ENCODE measurements at regions not wholly inside any gene's neighbourhood (a gene's known extent, or its start where the extent isn't known, plus 50 kb on each side); places are given as distances from the start of the nearest gene placed in this dataset.

DNA sequence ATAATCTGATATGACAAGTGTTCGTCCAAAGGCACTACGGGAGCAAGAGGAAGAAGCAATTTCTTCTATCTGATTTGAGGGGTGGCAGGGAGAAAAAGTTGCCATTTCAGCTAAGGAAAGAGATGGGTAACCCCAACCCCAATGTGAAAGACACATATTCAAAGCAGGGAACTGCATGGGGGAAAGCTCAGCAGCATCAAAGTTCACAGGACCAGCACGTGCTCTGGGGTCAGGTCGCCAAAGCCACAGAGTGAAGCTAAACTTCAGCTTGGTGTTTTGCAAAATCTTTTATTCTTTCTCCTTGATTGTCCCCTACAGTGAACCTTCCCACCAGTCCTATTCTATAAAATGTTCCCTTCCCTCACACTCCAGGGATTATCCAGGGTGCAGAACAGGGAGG lies 112.8 kb upstream of the PPP2R2D start:
- CTCF ChIA-PET = interaction anchor here (1.2 kb wide), 1 partner anchor 1601 kb away, joined by 3 read pairs; no protein-coding TSS in a partner anchor
- POLR2A ChIA-PET = interaction anchor here (0.6 kb wide), 1 partner anchor 24 kb away, joined by 3 read pairs; no protein-coding TSS in a partner anchor
- DNase-seq (ENCODE audit: low read depth, low spot score) = no peak

DNA sequence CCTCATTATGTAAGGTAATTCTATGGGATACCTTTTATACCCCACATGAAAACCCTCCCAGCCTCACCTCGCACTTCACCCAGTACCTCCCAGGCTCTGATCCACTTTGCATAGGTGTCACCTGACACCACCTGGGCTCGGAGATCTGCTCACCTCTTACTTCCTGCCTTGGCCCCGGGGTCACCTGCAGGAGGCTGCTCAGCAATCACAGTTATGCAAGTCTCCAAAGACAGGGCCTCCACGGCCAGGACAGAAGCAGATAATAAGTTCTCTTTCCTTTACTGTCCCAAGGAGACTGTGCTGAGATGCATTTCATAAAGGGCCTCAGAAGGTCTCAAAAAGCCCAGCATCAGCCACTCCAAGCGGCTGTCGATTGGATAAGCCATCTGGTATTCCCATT lies 112.4 kb upstream of the PPP2R2D start:
- DNase-seq (ENCODE audit: low read depth, low spot score) = no peak
- H3K4me3 ChIP-seq (ENCODE audit: low read depth, low read length) = no peak overlapping the region
- TF ChIP-seq, protein P1, sequence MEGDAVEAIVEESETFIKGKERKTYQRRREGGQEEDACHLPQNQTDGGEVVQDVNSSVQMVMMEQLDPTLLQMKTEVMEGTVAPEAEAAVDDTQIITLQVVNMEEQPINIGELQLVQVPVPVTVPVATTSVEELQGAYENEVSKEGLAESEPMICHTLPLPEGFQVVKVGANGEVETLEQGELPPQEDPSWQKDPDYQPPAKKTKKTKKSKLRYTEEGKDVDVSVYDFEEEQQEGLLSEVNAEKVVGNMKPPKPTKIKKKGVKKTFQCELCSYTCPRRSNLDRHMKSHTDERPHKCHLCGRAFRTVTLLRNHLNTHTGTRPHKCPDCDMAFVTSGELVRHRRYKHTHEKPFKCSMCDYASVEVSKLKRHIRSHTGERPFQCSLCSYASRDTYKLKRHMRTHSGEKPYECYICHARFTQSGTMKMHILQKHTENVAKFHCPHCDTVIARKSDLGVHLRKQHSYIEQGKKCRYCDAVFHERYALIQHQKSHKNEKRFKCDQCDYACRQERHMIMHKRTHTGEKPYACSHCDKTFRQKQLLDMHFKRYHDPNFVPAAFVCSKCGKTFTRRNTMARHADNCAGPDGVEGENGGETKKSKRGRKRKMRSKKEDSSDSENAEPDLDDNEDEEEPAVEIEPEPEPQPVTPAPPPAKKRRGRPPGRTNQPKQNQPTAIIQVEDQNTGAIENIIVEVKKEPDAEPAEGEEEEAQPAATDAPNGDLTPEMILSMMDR (IDR thresholded peaks at IDR 0.05; ENCODE audit: insufficient read depth, low read length, missing control alignments) = no peak
- CTCF ChIA-PET = no interaction called here
- POLR2A ChIA-PET = no interaction called here

More for the DNA sequence above, 112.8 kb upstream of the PPP2R2D start:
- TF ChIP-seq, protein P1 (IDR thresholded peaks at IDR 0.05; ENCODE audit: insufficient read depth, low read length, missing control alignments) = no peak
- no peak overlapping the region for H3K4me3 ChIP-seq (ENCODE audit: low read depth, low read length)

DNA sequence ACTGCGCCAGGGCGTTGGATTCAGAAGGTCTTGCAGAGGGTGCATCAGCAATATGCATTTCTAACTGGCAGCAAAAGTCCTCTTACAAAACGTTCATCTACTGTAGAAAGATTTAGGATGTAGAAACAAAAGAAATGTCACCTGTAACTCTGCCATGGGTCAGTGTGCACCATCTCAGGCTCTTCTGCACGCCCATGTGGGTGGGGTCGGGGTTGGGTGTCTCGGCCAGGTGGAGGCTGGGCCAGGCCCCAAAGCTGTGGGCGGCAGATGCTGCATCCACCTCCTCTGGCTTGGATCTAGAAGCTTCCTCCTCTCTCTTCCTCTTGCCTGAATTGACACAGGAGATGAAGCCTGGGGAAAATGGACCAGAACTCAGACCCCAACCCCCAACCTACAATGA lies 111.3 kb upstream of the PPP2R2D start:
- H3K4me3 ChIP-seq (ENCODE audit: low read depth, low read length) = no peak overlapping the region
- DNase-seq (ENCODE audit: low read depth, low spot score) = no peak
- POLR2A ChIA-PET = no interaction called here
- CTCF ChIA-PET = no interaction called here
- TF ChIP-seq, protein P1 (IDR thresholded peaks at IDR 0.05; ENCODE audit: insufficient read depth, low read length, missing control alignments) = no peak

DNA sequence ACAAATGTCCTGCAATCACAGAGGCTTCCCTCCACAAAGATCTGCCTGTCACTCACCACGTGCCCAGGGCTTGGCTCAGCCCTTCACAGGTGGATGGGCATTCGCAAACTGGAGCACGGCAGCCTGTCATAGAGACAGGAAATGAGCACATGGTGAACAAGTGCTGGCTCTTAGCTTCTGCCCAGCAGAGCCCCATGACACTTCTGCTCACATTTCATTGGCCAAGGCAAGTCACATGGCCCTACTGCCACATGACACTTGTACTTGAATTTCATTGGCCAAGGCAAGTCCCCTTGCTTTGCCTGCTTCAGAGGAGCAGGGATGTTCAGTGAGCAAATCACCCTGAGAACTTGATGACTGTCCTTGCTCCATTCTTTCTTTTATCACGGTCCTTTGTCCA lies 110.8 kb upstream of the PPP2R2D start:
- no peak for DNase-seq (ENCODE audit: low read depth, low spot score)
- POLR2A ChIA-PET = no interaction called here
- TF ChIP-seq, protein P1 (IDR thresholded peaks at IDR 0.05; ENCODE audit: insufficient read depth, low read length, missing control alignments) = no peak
- CTCF ChIA-PET = no interaction called here
- no peak overlapping the region for H3K4me3 ChIP-seq (ENCODE audit: low read depth, low read length)

DNA sequence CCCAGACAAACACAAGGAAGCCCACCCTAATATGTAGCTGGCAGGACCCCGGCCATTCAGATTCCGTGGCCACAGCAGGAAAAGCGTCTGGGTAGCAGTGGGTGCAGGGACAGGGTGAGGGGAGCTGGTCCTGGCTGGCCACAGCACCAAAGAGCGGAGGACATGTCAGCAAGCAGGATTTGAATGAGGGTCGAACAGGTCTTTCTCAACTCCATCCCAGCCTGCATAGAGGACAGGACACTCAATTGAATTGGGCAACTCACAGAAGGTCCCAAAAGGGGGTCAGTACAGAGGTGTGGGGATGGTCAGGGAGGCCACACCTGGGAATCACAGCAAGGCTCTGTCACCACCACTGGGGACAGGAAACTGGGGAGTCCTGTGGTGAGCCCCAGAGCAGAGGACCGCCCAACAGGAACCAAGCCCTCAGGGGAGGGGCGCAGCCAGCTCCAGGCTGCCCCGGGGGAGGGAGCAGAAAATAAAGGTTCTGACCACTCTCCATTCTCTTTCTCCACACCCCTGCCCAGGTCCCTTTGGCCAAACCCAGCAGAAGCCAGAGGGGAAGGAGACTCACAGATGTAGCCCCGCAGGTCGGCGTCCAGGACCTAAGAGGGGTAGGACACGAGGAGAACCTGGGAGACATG lies 108.7 kb upstream of the PPP2R2D start:
- TF ChIP-seq, protein P1 (IDR thresholded peaks at IDR 0.05; ENCODE audit: insufficient read depth, low read length, missing control alignments) = no peak
- ChIA-PET CTCF (no interaction called here), POLR2A (no interaction called here)
- no peak for DNase-seq (ENCODE audit: low read depth, low spot score)
- no peak overlapping the region for H3K4me3 ChIP-seq (ENCODE audit: low read depth, low read length)

DNA sequence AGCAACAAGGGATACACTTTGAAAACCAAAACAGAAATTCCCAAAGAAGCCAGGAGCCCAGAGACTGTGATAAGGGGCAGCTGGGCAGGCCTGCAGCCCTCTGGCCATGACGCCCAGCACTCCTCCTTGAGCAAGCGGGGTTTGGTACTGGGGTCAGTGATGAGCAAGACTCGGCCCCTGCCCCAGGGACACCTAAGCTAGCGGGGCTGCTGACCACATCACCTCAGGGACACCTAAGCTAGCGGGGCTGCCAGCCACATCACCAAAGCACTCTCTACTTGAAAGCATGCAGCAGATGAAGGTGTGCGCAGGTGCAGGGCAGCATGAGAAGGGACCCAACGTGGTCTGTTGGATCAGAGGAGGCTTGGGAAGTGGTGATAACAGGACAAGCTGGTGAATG lies 108.0 kb upstream of the PPP2R2D start:
- ChIA-PET CTCF (no interaction called here), POLR2A (no interaction called here)
- no peak for DNase-seq (ENCODE audit: low read depth, low spot score)
- no peak overlapping the region for H3K4me3 ChIP-seq (ENCODE audit: low read depth, low read length)
- TF ChIP-seq, protein P1 (IDR thresholded peaks at IDR 0.05; ENCODE audit: insufficient read depth, low read length, missing control alignments) = no peak
